HEK293T (cell line): ENCODE measurements at regions not wholly inside any gene's neighbourhood (a gene's known extent, or its start where the extent isn't known, plus 50 kb on each side); places are given as distances from the start of the nearest gene placed in this dataset.

Experiments used
- ARNT ChIP-seq: fragments of 450-650 bp; IDR thresholded peaks from 2 replicates; pipeline ENCODE4 v1.6.1; 2017; ENCODE audit warnings: mild to moderate bottlenecking
- BHLHE40 ChIP-seq: fragments of 450-650 bp; IDR thresholded peaks from 2 replicates; pipeline ENCODE4 v1.6.1; 2016; ENCODE audit warnings: mild to moderate bottlenecking, moderate library complexity, borderline replicate concordance
- CTBP1 ChIP-seq: fragments of 450-650 bp; IDR thresholded peaks from 2 replicates; pipeline ENCODE4 v1.6.1; 2016; ENCODE audit warnings: borderline replicate concordance
- ELF4 ChIP-seq: fragments of 450-650 bp; IDR thresholded peaks from 2 replicates; pipeline ENCODE4 v1.6.1; 2017; ENCODE audit warnings: antibody characterized with exemption
- FOXA1 ChIP-seq: fragments of 450-650 bp; IDR thresholded peaks from 2 replicates; pipeline ENCODE4 v1.6.1; 2016; ENCODE audit warnings: mild to moderate bottlenecking
- FOXK2 ChIP-seq: fragments of 450-650 bp; IDR thresholded peaks from 2 replicates; pipeline ENCODE4 v1.6.1; 2016; ENCODE audit warnings: mild to moderate bottlenecking
- FOXM1 ChIP-seq: fragments of 450-650 bp; IDR thresholded peaks from 2 replicates; pipeline ENCODE4 v1.6.1; 2017; ENCODE audit warnings: mild to moderate bottlenecking, borderline replicate concordance
- HDGF ChIP-seq: fragments of 450-650 bp; IDR thresholded peaks from 2 replicates; pipeline ENCODE4 v1.6.1; 2017; ENCODE audit warnings: antibody characterized with exemption, borderline replicate concordance
- LEF1 ChIP-seq: fragments of 450-650 bp; IDR thresholded peaks from 2 replicates; pipeline ENCODE4 v1.6.1; 2017; ENCODE audit warnings: mild to moderate bottlenecking, borderline replicate concordance
- PKNOX1 ChIP-seq: fragments of 450-650 bp; IDR thresholded peaks from 2 replicates; pipeline ENCODE4 v1.6.1; 2016
- SP1 ChIP-seq: fragments of 450-650 bp; IDR thresholded peaks from 2 replicates; pipeline ENCODE4 v1.6.1; 2017
- SUZ12 ChIP-seq: fragments of 450-650 bp; IDR thresholded peaks from 2 replicates; pipeline ENCODE4 v1.6.1; 2016; ENCODE audit warnings: mild to moderate bottlenecking
- TARDBP ChIP-seq: fragments of 450-650 bp; IDR thresholded peaks from 2 replicates; pipeline ENCODE4 v1.6.1; 2016
- ZNF384 ChIP-seq: fragments of 450-650 bp; IDR thresholded peaks from 2 replicates; pipeline ENCODE4 v1.6.1; 2016

DNA sequence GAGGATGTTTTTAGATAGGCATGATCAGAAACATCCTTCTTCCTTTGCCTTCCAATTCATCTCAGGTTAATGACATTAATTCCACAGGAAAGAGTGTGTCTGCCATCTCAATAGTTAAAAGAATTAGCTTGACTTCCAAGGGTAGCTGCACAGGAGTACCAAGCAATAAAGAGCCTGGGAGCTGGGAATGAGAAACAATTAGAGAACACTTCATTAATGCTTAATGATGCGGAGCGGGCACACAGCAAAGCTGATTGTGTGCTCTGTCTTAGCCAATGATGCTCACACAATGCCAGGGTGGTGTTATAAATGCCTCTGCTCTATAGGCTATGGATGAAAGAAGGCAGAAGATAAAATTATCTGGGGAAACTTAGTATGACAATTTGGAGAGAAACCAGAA lies 1052.5 kb upstream of the LCORL start:
- TF ChIP-seq SUZ12 (no peak), ELF4 (no peak), LEF1 (no peak), BHLHE40 (no peak), SP1 (no peak), FOXM1 (no peak), FOXK2 (no peak), ARNT (no peak), CTBP1 (no peak), PKNOX1 (no peak), ZNF384 (no peak), TARDBP (no peak), FOXA1 (no peak), HDGF (no peak)
